Putamen (tissue), 1 donor: ENCODE measurements at regions not wholly inside any gene's neighbourhood (a gene's known extent, or its start where the extent isn't known, plus 50 kb on each side); places are given as distances from the start of the nearest gene placed in this dataset.

Experiments used
- DNase-seq: peaks from one replicate; pipeline ENCODE4 v3.0.0-alpha.2; 2016; ENCODE audit warnings: low spot score

DNA sequence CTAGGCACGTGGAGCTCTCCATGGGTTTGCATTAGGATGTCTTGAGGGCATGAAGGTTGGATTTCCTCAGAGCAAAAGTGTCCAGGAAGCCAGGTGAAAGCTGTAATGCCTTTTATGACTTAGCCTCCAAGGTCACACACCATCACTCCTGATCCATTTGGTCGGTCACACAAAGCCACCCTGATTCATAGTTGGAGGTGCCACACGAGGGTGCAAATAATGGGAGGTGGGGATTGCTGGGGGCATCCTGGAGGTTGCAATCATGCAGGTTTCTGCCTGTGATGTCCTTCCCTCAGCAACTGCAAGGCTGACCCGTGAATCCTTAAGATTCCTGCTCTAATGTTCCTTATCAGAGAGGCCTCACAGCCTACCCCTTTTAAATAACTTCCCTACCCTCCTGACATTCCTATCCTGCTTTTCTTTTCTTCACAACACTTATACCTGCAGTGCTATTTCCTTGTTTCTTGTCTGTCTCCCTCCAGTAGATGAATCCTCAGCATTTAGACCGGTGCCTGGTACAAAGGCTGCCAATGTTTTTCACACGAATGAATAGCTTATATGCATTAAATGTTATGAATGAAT is 97.1 kb downstream of the LIPG start:
- DNase-seq: no peak

DNA sequence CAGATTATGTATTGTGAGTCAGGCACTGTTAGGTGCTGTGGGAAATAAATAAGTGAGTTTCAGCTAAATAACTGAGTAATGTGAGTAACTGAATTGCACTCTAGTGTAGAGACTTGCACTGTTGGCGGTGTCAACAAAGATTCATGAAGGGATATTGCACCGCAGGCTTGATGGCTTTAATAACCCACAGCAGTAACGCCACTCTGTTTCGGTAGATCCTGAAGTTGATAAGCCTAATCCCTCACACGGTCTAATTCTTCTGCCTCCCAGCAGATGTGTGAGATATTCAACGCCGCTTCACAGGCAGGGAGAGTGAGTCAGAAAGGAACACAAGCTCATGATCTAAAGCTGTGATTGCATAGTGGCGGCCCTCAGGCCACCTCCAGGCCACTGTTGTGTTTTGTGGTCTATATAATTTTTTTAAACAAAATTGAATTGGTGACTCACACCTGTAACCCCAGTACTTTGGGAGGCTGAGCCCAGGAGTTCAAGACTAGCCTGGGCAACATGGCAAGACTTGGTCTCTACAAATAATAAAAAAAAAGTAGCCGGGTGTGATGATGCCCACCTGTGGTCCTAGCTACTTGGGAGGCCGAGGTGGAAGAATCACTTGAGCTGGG is 94.3 kb downstream of the LIPG start:
- no peak for DNase-seq

GRCh38 chr18:49655266-49656072 is 93.6 kb downstream of the LIPG start:
- DNase-seq: no peak

DNA sequence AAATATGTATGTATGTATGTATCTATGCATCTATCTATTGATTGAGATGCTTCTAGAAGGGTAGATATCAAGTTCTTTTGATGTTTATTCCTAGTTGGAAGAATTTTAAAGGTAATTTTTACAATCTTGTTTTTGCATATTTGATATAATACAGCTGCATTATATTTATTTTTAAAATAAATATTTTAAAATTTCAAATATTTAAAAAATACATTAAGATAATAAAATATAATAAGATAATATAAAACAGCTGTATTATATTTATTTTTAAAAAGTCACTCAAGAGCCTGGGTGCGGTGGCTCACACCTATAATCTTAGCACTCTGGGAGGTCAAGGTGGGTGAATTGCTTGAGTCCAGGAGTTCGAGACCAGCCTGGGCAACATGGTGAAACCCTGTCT is 92.5 kb downstream of the LIPG start:
- DNase-seq: no peak

GRCh38 chr18:49652881-49653724 is 91.2 kb downstream of the LIPG start:
- DNase-seq: no peak

DNA sequence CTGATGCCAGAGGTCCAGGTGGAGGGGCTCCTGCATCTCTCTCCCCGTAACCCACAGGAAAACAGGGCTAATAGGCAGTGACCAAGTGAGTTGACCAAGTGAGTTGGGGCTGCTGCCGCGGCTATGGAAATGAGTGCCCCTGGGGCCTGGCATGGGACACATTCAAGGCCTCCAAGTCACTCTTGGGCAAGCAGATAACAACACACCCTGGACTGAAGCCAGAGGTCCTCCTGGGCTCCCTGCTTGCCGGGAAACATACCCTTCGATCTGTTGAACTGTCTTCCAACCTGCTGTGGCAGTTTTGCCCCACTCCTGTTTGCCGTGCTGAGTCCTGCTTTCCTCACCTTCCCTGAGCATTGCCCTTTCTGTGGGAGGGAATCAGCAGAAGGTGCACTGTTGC is 89.2 kb downstream of the LIPG start:
- DNase-seq: no peak

- no peak for DNase-seq
Observed at GRCh38 chr18:49650426-49650891, 88.6 kb downstream of the LIPG start.

- DNase-seq: no peak
Observed at GRCh38 chr18:49648811-49649210, 87.0 kb downstream of the LIPG start.
